NAMALWA (cell line): ENCODE measurements at regions not wholly inside any gene's neighbourhood (a gene's known extent, or its start where the extent isn't known, plus 50 kb on each side); places are given as distances from the start of the nearest gene placed in this dataset.

Experiments
- DNase-seq: peaks from one replicate; pipeline ENCODE4 v3.0.0-alpha.2; 2015; ENCODE audit warnings: low spot score

DNA sequence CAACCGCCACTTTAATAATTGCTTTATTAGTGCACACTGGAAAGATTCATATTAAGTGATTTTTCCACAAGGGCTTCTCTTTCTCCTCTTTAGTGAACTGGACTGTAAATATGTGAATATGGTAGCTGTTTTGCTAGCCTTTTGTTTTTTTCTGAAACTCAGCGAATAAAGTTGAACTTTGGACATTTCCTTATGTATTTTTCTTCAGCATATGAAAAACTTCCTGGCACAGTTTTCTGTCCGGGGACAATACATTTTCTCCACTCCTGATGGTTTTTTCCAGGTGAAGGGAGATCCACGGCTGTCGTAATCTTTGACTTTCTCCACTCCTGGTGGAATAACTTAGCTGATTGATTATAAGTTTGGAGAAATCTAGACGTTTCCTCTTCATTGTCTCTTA is 457.4 kb upstream of the FAT1 start:
- no peak for DNase-seq

DNA sequence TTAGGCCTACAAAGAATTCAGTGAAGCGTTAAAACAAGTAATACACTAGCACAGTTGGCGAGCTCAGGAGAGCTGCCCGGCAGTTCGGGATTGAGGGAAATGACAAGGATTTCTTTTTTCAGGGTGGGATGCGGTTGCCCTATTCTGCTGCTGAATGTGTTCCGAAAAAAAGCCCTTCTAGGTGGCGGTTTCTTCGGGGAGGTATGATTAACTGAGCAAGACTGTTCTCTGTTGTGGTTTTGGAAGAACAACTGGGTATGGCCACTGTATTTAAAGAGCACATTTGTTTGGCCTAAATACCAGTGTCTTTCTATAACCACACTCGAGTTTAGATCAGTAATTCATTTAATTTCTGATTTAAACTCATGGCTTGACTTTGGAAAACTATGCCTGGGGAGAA is 459.7 kb upstream of the FAT1 start:
- DNase-seq: no peak

DNA sequence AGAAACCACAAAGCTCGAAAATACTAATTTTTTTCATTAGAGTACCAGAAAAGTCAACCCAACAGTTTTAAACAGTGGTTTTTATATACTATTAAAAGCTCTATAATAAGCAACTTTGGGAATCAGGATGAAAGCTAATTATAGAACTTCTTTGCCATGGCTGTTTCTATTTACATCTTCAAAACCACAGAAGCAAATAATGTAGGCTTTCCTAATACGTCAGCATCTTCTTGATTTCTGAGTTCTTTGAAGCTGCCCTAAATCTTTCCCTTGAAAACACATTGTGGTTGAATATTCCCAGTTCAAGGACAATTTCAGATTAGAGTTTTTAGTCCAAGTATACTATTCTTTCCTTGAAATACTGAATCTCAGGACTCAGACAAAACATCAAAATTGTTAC is 460.2 kb upstream of the FAT1 start:
- DNase-seq: no peak

- DNase-seq: no peak
Measured at GRCh38 chr4:187184508-187184907, 460.9 kb upstream of the FAT1 start.

DNA sequence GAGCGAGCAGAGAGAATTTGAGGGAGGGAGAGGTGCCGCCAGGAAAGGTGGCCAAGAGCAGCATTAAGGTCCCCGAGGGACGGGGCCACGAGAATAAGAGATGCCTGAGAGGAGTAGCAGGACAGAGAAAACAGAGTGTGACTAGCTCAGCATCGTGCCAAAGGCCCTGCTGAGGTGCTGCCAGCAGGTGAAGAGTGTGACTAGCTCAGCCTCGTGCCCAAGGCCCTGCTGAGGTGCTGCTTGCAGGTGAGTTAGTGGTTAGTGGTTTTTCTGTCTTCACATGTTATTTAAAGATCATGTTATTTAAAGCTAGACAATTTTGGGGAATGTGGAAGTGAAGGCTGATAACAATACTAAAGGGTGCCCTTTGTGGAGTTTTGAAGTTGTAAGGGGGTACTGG is 464.5 kb upstream of the FAT1 start:
- no peak for DNase-seq

GRCh38 chr4:187188741-187189140 is 465.1 kb upstream of the FAT1 start:
- no peak for DNase-seq

- no peak for DNase-seq
Measured at GRCh38 chr4:187190390-187190789, 466.7 kb upstream of the FAT1 start.

- DNase-seq: no peak
Measured at GRCh38 chr4:187191676-187192075, 468.0 kb upstream of the FAT1 start.

GRCh38 chr4:187192266-187192665 is 468.6 kb upstream of the FAT1 start:
- no peak for DNase-seq

GRCh38 chr4:187193141-187193540 is 469.5 kb upstream of the FAT1 start:
- no peak for DNase-seq

DNA sequence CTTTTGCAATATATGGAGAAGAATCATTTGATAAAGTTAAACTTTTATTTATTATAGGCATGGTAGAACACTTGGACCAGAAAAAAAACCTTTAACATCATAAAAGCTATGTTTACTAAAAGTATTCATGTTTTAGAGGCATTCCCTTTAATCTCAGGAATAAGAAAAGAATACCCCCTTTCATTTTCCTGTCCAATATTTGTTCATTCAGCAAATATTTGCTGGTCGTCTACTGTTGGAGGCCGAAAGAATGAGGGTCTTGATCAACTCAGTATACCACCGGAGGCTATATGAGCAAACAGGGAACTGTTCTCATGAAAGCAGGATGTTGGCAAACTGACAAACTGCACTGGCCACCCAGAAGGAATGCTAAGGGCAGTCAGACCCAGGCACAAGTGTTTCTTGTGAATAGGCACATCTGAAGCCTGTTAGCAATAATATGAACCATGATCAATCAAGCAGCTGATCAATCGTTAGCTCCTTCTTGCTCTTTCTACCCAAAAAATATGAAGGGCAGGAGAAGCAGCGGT is 480.8 kb upstream of the FAT1 start:
- no peak for DNase-seq

DNA sequence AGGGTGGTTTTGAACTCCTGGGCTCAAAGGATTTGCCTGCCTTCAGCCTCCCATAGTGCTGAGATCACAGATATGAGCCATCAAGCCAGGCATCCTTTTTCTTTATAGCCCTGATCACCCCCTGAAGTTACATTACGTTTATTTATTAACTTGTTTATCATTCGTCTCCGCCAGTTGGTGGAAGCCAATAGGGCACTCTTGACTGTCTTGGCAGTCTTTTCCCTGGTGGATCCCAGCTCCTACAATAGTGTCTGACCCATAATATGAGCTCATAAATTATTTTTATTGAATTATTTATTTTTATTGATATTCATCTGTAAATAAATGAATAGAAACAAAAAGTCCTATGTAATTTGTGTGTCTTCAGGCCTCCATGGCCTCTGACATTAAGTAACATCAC is 484.3 kb upstream of the FAT1 start:
- no peak for DNase-seq

DNA sequence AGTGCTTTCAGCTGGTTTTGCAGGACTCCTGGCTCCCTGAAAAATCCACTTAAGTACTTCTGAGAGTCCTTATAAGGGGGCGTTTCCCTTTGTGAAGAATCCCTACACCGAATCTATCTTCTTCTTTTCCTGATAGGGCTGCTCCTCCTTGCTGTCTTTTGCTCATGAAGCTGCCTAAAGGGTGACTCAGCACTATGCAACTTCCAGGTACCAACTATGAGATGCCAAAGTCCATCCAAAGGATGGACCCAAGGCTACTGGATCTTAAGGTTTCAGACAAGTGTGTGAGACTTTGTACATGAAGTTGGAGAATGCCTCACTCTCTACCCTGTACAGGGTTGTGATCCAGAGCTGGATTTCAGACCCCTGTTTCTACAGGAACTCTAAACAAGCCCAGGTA is 485.0 kb upstream of the FAT1 start:
- DNase-seq: no peak

GRCh38 chr4:187209921-187210613 is 486.4 kb upstream of the FAT1 start:
- DNase-seq: no peak

DNA sequence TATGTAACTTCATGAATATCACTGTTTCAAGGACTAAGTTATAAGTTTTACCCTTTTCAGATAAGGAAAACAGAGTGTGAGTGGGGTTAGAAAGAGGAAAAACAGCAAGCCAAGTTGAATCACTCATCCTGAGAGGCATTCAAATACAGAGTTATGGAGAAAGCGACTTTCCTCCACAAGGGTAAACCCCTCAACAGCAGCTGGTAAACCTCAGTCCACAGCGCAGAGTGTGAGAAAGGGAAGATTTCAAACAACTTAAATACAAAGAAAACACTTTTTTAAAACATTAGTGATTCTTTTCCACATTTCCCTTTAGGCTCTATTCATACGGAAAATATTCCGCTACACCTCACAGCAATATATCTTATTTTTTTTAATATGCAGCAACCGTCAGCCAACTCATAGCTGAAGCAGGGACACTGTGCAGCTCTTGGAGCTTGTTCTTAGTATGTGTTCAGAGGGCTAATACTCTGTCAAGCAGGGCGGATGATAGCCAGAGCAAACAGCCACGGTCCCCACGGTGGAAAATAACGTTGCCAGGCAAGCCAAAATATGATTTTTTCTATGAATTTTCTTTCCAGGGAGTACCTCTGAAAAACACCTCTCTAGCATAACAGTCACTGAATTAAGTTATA is 488.9 kb upstream of the FAT1 start:
- no peak for DNase-seq

- no peak for DNase-seq
Measured at GRCh38 chr4:187215438-187215837, 491.8 kb upstream of the FAT1 start.

- no peak for DNase-seq
Measured at GRCh38 chr4:187218705-187219245, 495.1 kb upstream of the FAT1 start.

DNA sequence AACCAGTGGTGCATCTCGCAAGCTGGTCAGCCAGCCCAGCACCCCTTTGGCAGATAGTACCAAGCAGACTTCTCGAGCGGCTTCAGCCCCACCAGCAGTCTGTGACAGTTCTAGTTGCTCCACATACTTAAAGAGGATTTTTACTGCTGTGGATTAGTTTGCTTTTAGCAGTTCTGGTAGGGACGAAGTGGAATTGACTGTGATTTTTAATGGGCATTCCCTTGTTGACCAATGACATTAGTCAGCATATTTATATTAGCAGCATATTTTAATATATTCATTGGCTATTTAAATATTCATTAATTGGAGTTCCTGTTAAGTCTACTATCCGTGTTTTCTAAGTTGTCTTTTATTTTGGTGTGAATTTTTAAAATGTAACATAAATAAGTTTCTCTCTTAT is 500.9 kb upstream of the FAT1 start:
- DNase-seq: no peak

GRCh38 chr4:187227907-187228704 is 504.4 kb upstream of the FAT1 start:
- no peak for DNase-seq

GRCh38 chr4:187232196-187232595 is 508.5 kb upstream of the FAT1 start:
- DNase-seq: no peak

DNA sequence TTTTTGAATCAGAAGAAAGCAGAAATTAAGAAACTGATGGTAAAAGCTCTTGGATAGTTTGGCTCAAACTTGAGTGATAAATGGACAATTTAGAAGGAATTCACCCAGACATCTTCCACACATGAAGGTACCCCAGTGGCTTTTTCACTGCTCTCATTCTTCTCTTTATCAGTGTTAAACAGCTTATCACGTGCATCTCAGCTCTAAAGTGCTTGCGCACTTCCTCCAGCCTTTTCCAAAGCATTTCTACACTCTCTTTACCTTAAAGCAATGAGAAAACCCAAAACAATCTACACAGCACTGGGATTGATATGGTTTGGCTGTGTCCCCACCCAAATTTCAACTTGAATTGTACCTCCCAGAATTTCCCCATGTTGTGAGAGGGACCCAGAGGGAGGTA is 509.1 kb upstream of the FAT1 start:
- DNase-seq: no peak

- DNase-seq: no peak
Measured at GRCh38 chr4:187235456-187236170, 512.0 kb upstream of the FAT1 start.
